ENCODE measurements at regions not wholly inside any gene's neighbourhood (a gene's known extent, or its start where the extent isn't known, plus 50 kb on each side); places are given as distances from the start of the nearest gene placed in this dataset.

- DNase-seq = no peak
These were observed 236.9 kb upstream of the CELF2 start for GRCh38 chr10:10780746-10781145.

GRCh38 chr10:10782603-10783002 is 235.1 kb upstream of the CELF2 start:
- DNase-seq = no peak

GRCh38 chr10:10785627-10786026 is 232.0 kb upstream of the CELF2 start:
- DNase-seq = no peak

GRCh38 chr10:10786109-10787090 is 231.3 kb upstream of the CELF2 start:
- no peak for DNase-seq

GRCh38 chr10:10787586-10787985 is 230.1 kb upstream of the CELF2 start:
- no peak for DNase-seq

- DNase-seq = no peak
These were observed 228.9 kb upstream of the CELF2 start for GRCh38 chr10:10788761-10789160.

GRCh38 chr10:10791869-10792268 is 225.8 kb upstream of the CELF2 start:
- no peak for DNase-seq

GRCh38 chr10:10792681-10793080 is 225.0 kb upstream of the CELF2 start:
- DNase-seq = no peak

- no peak for DNase-seq
These were observed 223.6 kb upstream of the CELF2 start for GRCh38 chr10:10794046-10794445.

GRCh38 chr10:10794791-10795191 is 222.9 kb upstream of the CELF2 start:
- no peak for DNase-seq

GRCh38 chr10:10796061-10796773 is 221.5 kb upstream of the CELF2 start:
- DNase-seq = no peak

- DNase-seq = no peak
These were observed 220.8 kb upstream of the CELF2 start for GRCh38 chr10:10796774-10797415.

- DNase-seq = no peak
These were observed 220.2 kb upstream of the CELF2 start for GRCh38 chr10:10797513-10797912.

- DNase-seq = no peak
These were observed 219.4 kb upstream of the CELF2 start for GRCh38 chr10:10798102-10798863.

GRCh38 chr10:10798864-10799192 is 218.8 kb upstream of the CELF2 start:
- DNase-seq = no peak

GRCh38 chr10:10800961-10801360 is 216.7 kb upstream of the CELF2 start:
- no peak for DNase-seq

GRCh38 chr10:10803278-10803677 is 214.4 kb upstream of the CELF2 start:
- no peak for DNase-seq

- no peak for DNase-seq
These were observed 213.6 kb upstream of the CELF2 start for GRCh38 chr10:10804061-10804460.

- DNase-seq = no peak
These were observed 212.5 kb upstream of the CELF2 start for GRCh38 chr10:10804998-10805740.

- DNase-seq = no peak
These were observed 210.6 kb upstream of the CELF2 start for GRCh38 chr10:10807106-10807505.

GRCh38 chr10:10811562-10811961 is 206.1 kb upstream of the CELF2 start:
- no peak for DNase-seq

- DNase-seq = no peak
These were observed 204.0 kb upstream of the CELF2 start for GRCh38 chr10:10813656-10814055.

Measured in T-helper 2 cell (primary cell).